ENCODE measurements at regions not wholly inside any gene's neighbourhood (a gene's known extent, or its start where the extent isn't known, plus 50 kb on each side); places are given as distances from the start of the nearest gene placed in this dataset.
"Not testable (repeated sequence)": the region's sequence is repeated elsewhere in the genome, so short reads cannot be mapped to it uniquely, and the experiment has no call there.

GRCh38 chr20:29756664-29757063 is 1500.8 kb upstream of the DEFB115 start:
- no peak for TF ChIP-seq CTCF (IDR thresholded peaks at IDR 0.05; ENCODE audit: low read depth, low read length)
- no peak overlapping the region for H3K4me3 ChIP-seq (ENCODE audit: low read depth, low read length)

- not testable (repeated sequence) for H3K4me3 ChIP-seq (ENCODE audit: low read depth, low read length)
Measured at GRCh38 chr20:29761621-29762385, 1495.7 kb upstream of the DEFB115 start.

- no peak for TF ChIP-seq CTCF (IDR thresholded peaks at IDR 0.05; ENCODE audit: low read depth, low read length)
- H3K4me3 ChIP-seq (ENCODE audit: low read depth, low read length) = no peak overlapping the region
Measured at GRCh38 chr20:29762620-29763019, 1494.8 kb upstream of the DEFB115 start.

GRCh38 chr20:29763821-29764511 is 1493.5 kb upstream of the DEFB115 start:
- no peak for TF ChIP-seq CTCF (IDR thresholded peaks at IDR 0.05; ENCODE audit: low read depth, low read length)
- H3K4me3 ChIP-seq (ENCODE audit: low read depth, low read length) = no peak overlapping the region

DNA sequence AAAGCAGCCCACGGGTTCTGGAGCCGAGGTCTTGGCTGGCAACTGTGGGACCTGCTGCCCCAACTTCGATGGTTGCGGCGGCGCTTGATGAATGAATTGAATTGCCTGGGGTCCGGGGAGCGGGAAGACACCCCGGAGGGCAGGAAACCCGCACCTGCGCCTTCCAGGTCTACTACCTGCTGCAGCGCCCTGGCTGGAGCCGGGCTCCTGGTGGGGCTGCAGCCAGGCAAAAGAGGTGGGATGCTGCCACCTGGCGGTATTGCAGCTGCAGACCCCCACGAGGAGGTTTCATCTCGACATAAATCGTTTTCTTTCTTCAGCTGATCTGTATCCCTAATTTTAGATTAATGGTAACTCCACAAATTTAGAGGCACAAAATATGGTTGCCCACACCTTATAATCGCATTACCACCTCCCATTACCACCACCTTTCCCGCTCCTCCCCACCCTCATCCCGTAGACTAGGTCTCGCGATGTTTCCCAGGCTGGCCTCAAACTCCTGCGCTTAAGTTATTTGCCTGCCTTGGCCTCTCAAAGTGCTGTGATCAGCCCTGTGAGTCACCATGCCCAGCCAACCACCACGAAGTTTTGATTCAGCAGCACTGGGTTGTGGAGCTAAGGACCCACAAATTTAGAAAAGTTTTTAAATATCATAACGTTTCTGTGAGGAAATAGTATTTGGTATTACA is 1492.4 kb upstream of the DEFB115 start:
- not testable (repeated sequence) for H3K4me3 ChIP-seq (ENCODE audit: low read depth, low read length)

- H3K4me3 ChIP-seq (ENCODE audit: low read depth, low read length) = not testable (repeated sequence)
Measured at GRCh38 chr20:29778033-29778432, 1479.4 kb upstream of the DEFB115 start.

- not testable (repeated sequence) for H3K4me3 ChIP-seq (ENCODE audit: low read depth, low read length)
Measured at GRCh38 chr20:29781217-29781616, 1476.2 kb upstream of the DEFB115 start.

DNA sequence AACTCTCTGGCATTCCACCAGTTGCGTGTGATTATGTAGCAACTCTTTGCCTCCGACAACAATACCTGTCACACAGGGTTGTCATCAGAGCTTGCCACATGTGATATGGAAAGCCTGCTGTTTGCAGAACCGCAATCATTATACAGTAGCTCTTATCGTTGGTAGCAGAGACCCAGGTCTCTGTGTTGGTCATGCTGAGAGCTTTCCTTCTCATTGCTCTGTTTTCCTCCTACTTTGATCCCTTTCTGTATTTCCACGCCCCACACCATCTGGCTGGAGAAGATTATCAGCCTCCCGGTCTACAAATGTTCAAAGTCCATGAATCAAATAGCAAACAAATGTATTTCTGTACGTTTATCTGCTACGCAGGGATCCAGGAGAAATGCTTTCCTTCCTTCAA is 1475.6 kb upstream of the DEFB115 start:
- H3K4me3 ChIP-seq (ENCODE audit: low read depth, low read length) = not testable (repeated sequence)

DNA sequence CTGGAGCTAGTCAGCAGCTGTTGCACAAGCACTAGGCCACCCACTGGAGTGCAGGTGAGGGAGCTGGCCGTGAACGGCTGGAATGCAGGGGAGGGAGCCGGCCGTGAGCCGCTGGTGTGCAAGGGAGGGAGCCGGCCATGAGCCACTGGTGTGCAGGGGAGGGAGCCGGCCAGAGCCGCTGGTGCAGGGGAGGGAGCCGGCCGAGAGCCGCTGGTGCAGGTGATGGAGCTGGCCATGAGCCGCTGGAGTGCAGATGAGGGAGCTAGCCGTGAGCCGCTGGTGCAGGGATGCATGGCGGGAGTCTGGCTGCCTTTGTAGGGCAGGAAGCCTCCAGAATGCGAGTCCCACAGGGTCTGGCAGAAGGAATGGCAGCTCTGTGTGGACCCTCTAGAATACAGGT is 1470.0 kb upstream of the DEFB115 start:
- not testable (repeated sequence) for H3K4me3 ChIP-seq (ENCODE audit: low read depth, low read length)

DNA sequence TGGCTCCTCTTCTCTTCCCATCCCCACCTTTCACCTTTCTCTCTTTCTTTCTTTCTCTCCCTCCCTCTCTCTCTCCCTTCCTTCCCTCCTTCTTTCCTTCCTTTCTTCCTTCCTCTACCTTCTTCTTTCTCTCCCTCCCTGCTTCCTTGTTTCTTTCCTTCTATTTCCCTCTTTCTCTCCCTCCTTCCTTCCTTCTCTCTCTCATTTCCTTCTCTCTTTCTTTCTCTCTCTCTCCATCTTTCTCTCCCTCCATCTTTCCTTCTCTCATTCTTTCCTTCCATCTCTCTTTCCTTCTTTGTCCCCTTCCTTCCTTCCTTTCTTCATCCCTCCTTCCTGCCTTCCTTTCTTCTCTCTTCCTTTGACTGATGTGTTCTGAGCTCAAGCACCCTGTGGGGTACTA is 1467.0 kb upstream of the DEFB115 start:
- H3K4me3 ChIP-seq (ENCODE audit: low read depth, low read length) = no peak overlapping the region
- TF ChIP-seq CTCF (IDR thresholded peaks at IDR 0.05; ENCODE audit: low read depth, low read length) = no peak

DNA sequence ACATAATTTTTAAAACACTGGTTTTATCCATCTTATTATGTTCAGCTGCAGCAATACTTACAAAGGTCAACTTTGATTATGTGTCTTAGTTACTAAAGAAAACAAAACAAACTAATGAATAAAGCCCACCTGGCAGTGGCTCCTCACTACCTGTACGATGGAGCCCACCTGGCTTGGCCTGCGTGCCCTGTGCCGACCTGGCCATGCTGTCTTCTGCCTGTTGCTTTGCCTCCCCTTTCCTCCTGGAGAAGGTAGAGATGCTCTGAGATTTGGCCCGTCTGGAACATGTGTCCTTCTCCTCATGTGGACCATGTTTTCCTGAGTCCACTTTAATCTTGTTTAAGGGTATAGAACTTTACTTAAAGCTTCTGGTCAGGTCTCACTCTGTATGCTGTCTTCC is 1426.0 kb upstream of the DEFB115 start:
- H3K4me3 ChIP-seq (ENCODE audit: low read depth, low read length) = not testable (repeated sequence)

- not testable (repeated sequence) for H3K4me3 ChIP-seq (ENCODE audit: low read depth, low read length)
Measured at GRCh38 chr20:29868014-29868413, 1389.5 kb upstream of the DEFB115 start.

- H3K4me3 ChIP-seq (ENCODE audit: low read depth, low read length) = not testable (repeated sequence)
Measured at GRCh38 chr20:29868688-29869087, 1388.8 kb upstream of the DEFB115 start.

DNA sequence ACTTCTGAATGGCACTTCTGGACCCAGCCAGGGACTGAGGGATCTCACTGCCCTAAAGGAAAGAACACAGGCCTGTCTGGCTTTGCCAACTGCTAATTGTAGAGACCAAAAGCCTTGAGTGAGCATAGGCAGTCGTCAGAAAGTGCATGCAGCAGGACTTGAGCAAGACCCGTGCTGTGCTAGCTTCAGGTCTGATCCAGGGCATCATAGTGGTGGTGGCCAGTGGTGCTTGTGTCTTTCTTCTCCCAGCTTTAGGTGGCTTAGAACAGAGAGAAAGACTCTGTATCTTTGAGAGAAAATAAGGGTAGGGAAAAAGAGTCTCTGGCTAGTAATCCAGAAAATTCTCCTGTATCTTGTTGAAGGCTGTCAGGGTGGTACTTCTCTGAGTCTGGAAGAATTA is 1385.6 kb upstream of the DEFB115 start:
- not testable (repeated sequence) for H3K4me3 ChIP-seq (ENCODE audit: low read depth, low read length)

Data from WI38 (cell line).